ENCODE measurements at regions not wholly inside any gene's neighbourhood (a gene's known extent, or its start where the extent isn't known, plus 50 kb on each side); places are given as distances from the start of the nearest gene placed in this dataset.

- no peak for DNase-seq
These were observed 736.0 kb upstream of the NR2F2 start for GRCh38 chr15:95594496-95594895.

GRCh38 chr15:95595759-95596158 lies 734.7 kb upstream of the NR2F2 start:
- no peak for DNase-seq

GRCh38 chr15:95596496-95596895 lies 734.0 kb upstream of the NR2F2 start:
- no peak for DNase-seq

- no peak for DNase-seq
These were observed 732.1 kb upstream of the NR2F2 start for GRCh38 chr15:95598251-95598855.

GRCh38 chr15:95600367-95600766 lies 730.1 kb upstream of the NR2F2 start:
- no peak for DNase-seq

- no peak for DNase-seq
These were observed 729.6 kb upstream of the NR2F2 start for GRCh38 chr15:95600884-95601283.

- no peak for DNase-seq
These were observed 729.0 kb upstream of the NR2F2 start for GRCh38 chr15:95601525-95601924.

GRCh38 chr15:95603802-95604201 lies 726.7 kb upstream of the NR2F2 start:
- no peak for DNase-seq

- DNase-seq: no peak
These were observed 725.9 kb upstream of the NR2F2 start for GRCh38 chr15:95604634-95605036.

GRCh38 chr15:95605098-95605497 lies 725.4 kb upstream of the NR2F2 start:
- DNase-seq: no peak

GRCh38 chr15:95606551-95606950 lies 723.9 kb upstream of the NR2F2 start:
- DNase-seq: no peak

- DNase-seq: no peak
These were observed 722.1 kb upstream of the NR2F2 start for GRCh38 chr15:95608371-95608770.

GRCh38 chr15:95609096-95609495 lies 721.4 kb upstream of the NR2F2 start:
- no peak for DNase-seq

GRCh38 chr15:95610945-95611344 lies 719.6 kb upstream of the NR2F2 start:
- DNase-seq: no peak

GRCh38 chr15:95615436-95615835 lies 715.1 kb upstream of the NR2F2 start:
- no peak for DNase-seq

GRCh38 chr15:95616306-95616705 lies 714.2 kb upstream of the NR2F2 start:
- DNase-seq: no peak

GRCh38 chr15:95620934-95621579 lies 709.4 kb upstream of the NR2F2 start:
- no peak for DNase-seq

- DNase-seq: no peak
These were observed 707.7 kb upstream of the NR2F2 start for GRCh38 chr15:95622843-95623242.

- DNase-seq: no peak
These were observed 706.4 kb upstream of the NR2F2 start for GRCh38 chr15:95624100-95624499.

- no peak for DNase-seq
These were observed 705.7 kb upstream of the NR2F2 start for GRCh38 chr15:95624616-95625361.

GRCh38 chr15:95626501-95627361 lies 703.8 kb upstream of the NR2F2 start:
- no peak for DNase-seq

- no peak for DNase-seq
These were observed 700.9 kb upstream of the NR2F2 start for GRCh38 chr15:95629503-95630168.

GRCh38 chr15:95630683-95631082 lies 699.8 kb upstream of the NR2F2 start:
- no peak for DNase-seq

All from activated CD4-positive, alpha-beta T cell treated with anti-CD3 and anti-CD28 coated beads, Interleukin-2, amount 50 U/mL, for 1 hour (primary cell).